Amniotic stem cell (primary cell): ENCODE measurements at regions not wholly inside any gene's neighbourhood (a gene's known extent, or its start where the extent isn't known, plus 50 kb on each side); places are given as distances from the start of the nearest gene placed in this dataset.
"Not testable (repeated sequence)": the region's sequence is repeated elsewhere in the genome, so short reads cannot be mapped to it uniquely, and the experiment has no call there.

ENCODE experiments used
- DNase-seq: peaks from one replicate; lab custom pipeline; 2025; lab: John Stamatoyannopoulos, UW

DNA sequence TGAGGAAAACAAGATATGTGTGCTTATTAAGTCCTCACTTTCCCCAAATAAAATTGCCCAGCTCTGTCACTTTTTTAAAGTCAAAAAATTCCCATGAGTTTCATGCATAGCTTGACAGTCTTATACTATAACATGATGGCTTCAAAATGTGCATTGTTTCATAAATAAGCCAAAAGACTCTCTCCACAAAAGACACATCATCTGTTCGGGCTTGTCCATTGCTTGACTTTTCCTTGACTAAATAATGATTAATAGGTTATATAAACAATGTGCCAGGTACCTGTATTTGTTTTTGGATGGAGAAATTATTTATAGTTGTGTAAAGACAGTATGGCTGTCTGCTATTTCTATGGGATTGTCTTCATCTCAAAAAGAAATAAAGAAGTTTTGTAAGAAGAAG is 329.2 kb upstream of the KLF3 start:
- no peak for DNase-seq

DNA sequence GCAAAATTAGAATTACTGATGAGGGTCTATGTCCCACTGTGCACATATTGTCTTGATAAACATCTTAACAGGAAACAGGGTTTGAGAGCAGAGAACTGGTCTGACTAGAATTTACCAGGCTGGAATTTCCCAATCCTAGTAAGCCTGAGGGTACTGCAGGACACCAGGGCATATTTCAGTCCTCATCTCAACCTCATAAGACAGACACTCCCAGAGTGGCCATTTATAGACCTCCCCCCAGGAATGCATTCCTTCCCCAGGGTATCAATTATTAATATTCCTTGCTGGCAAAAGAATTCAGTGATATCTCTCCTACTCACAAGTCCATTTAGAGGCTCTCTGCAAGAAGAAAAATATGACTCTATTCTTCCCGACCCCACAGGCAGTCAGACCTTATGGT is 325.1 kb upstream of the KLF3 start:
- not testable (repeated sequence) for DNase-seq

DNA sequence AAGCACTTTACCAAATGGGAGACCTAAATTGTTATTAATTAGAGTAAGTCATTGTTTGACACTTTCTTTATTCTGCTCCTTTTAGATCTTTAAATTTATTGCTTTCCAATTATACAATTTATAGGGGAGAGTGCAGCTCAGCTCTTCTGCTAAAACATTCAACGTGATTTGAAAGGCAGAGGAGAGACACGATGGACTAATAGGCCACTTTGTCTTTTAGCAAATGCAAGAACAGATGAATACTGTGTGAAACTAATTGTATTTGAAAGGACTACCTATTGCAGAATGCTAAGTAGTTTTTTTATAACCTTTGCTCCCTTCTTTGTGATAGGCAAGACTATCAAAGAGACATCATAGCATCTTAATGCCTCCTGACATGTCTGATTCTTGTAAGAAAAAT is 320.4 kb upstream of the KLF3 start:
- no peak for DNase-seq

DNA sequence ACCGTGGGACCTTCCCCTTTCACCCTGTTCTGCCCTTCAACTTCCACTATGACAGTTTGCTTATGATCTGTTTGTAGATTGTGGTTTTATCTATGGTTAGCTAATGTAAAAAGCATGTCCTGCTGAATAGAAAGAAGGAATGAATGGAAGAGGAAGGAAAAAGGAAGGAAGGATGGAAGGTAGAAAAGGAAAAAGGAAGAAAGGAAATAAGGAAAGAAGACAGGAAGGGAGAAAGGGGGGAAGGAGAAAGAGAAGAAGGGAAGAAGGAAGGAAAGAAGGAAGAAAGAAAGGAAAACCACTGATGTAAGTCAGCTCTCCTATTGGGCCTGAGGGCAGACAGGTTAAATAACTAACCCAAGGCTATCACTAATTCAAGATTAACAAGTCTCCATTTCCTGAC is 319.1 kb upstream of the KLF3 start:
- DNase-seq: no peak

DNA sequence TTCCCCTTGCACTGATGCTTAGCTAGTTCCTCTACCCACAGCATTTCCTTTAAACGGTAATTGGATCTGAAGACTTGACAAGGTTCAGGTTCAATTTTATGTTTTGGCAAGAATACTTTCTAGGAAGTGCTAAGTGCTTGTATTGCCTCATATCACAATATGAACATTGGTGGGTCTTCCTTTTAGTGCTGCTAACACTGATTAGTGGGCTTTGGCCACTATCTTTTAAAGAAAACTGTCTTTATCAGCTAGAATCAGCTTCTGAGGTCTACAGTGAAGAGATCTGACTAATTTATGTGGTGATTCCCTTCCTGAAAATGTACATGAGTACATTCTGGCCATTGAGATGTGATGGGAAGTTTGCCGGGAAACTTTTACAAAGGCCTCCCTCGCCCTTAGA is 316.7 kb upstream of the KLF3 start:
- no peak for DNase-seq

DNA sequence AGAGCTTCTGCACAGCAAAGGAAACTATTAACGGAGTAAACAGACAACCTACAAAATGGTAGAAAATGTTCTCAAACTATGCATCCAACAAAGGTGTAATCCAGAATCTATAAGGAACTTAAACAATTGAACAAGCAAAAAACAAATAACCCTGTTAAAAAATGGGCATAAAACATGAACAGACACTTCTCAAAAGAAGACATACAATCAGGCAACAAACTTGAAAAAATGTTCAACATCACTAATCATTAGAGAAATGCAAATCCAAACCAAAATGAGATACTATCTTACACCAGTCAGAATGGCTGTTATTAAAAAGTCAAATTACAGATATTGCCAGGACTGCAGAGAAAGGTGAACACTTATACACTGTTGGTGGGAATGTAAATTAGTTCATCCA is 309.6 kb upstream of the KLF3 start:
- no peak for DNase-seq

DNA sequence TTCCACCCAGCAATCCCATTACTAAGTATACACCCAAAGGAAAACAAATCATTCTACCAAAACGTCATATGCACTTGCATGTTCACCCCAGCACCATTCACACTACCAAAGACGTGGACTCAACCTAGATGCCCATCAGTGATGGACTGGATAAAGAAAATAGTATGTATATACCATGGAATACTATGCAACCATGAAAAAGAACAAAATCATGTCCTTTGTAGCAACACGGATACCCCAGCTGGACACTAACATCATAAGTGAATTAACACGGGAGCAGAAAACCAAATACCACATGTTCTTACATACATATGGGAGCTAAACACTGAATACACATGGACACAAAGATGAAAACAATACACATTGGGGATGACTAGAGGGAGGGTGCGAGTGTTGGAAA is 309.1 kb upstream of the KLF3 start:
- no peak for DNase-seq

DNA sequence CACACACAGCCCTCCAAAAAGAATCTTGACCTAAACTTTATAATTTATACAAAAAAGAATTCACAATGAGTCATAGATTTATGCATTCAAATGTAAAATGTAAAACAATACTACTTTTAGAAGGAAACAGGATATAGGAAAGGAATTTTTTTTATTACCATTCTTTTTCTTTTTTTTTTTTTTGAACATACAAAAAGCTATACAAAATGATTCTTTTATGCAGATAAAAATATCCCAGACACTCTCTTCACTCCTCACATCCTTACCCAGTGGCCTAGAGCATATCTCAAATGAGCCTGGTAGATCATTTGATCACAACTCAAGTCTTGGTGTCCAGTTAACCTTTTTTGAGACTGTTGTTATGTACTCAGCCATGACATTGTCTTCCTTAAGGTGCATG is 307.3 kb upstream of the KLF3 start:
- no peak for DNase-seq

DNA sequence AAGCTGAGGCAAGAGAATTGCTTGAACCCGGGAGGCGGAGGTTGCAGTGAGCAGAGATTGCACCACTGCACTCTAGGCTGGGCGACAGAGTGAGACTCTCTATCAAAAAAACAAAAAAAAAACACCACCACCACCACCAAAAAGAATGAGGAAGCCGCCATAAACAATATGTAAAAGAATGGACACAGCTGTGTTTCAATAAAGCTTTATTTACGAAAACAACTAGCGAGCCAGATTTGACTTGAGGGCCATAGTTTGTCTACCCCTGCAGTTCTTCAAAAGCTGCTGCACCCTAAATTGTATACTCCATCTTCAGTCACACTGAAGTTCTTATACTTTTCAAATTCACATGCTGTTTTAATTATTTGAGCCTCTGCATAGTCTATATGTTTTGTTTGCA is 306.5 kb upstream of the KLF3 start:
- DNase-seq: no peak

DNA sequence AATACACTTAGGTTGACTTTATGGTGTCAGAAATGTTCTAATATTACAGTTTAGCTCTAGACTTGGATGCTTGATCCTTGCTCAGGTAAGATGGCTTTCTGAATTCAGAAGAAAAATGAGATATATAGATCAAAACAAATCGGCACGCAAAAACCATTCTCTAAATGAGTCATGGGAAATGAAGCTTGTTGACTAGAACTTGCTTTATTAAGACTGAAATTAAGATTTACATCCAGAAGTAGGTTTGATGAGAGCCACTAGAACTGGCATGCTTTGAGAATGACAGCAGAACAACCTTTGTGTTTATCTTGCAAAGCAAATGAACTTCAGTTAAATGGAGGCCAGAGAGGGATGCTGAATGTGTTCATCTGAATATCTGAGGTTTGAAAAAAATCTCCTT is 304.9 kb upstream of the KLF3 start:
- DNase-seq: no peak

DNA sequence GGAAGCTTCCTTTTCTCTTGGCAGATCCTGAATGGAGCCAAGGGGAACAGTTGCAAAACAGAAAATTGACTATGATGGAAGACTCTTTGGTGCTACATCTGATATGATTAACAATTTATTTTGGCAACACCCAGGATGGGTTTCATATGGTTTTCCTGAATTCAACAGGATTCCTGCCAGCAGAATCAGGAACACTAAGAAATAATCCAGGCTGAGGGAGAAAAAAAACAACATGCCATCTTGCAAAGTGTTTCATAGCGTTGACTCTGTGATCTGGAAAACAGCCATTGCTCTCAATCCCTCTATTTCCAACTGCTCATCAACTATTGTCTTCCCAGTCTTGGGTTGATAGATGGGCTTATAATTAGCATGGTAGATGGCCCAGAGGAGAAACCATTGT is 303.8 kb upstream of the KLF3 start:
- no peak for DNase-seq

DNA sequence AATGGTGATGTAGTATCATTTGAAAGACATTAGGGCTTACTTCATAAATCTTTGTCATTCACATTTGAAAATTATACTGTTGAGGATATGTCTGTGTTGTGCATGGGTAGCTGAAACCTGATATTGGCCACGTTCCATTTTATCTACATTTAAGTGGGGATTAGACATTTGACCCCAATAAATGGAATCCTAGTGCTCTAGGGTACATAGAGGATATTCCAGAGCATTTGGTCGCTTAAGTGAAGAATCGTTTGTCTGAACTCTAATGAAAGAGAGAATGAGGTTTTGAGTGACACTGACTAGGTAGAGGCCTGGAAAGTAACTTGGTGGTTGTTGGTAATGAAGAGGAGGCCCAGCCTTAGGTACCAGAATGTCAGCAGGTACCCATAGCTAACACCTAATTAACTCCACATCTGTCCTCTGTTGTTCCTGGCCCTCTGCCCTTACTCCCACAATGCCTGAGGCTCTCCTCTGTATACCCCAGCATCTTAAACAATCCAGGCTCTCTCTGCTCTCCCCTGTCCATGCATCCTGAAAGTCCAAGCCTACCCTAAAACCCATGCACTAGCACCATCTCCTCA is 299.5 kb upstream of the KLF3 start:
- no peak for DNase-seq

DNA sequence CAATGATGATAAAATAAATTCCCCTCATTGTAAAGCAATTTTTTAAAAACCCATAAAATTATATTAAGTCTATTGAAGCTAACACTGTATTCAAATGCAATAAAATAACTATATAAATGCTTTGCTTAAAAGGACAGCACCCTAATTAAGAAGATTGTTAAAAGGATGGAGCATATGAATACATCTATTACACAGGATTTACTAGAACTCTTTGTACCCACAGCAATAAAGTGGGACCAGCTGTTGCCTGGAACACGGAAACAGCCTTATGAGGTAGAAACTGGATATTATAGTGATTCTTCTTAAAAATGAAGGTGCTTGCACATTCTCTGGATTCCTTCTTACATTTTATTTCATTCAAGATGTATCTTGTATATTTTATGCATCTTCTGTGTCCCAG is 298.7 kb upstream of the KLF3 start:
- no peak for DNase-seq

DNA sequence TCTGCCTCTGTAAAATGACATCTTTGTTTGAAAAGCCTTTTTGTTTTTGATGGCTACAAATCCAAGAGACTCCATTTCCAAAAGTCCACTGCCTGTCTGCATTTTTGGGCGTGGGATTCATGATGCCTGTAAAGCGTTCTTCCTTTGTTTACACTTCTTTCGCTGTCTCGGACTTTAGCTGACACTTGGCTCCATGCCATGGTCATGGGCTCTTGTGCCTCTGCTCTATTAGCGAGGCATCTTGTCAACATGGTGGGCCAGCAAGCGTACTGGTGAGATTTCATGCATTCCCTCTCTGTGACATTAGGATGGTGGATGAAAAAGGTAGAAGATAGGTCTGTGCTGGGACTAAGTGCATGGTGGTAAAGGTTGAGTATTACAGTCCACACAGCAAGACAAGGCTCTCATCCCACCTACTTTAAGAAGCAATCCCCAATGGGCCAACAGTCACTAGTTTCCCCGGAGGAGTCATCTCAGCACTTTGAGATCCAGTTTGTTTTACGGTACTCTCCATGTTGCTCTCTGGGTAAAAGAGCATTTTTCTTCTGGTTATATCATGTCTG is 298.2 kb upstream of the KLF3 start:
- no peak for DNase-seq

DNA sequence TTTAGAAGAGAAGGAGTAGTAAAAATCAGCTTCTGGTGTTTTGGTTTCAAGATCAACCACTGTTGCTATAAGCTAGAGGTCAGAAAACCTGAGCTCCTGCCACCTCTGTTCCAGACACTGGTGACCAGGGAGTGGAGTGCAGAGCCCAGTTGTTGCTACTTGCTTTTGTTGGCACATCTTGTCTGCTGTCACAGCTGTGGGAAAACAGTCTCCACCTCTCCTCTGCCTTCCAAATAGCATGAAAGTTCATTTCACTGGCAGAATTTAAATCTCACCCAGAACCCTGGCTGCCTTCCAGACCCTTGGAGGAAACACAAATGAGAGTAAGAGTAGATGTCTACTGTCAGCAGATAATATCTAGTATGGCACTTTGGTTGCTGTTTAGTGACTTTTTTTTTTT is 297.5 kb upstream of the KLF3 start:
- no peak for DNase-seq

DNA sequence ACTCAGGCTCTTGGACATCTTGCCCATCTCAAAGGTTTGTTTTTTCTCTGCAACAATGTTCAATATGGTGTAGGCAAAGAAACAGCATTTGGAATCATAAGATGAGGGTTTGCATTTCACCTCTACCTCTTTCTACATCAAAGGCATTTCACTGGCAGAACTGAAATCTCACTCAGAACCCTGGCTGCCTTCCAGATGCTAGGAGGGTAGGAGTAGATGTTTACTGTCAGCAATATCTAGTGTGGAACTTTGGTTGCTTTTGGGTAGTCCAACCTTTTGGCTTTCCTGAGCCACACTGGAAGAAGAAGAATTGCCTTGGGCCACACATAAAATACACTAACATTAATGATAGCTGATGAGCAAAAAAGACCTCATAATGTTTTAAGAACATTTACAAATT is 297.0 kb upstream of the KLF3 start:
- DNase-seq: no peak

DNA sequence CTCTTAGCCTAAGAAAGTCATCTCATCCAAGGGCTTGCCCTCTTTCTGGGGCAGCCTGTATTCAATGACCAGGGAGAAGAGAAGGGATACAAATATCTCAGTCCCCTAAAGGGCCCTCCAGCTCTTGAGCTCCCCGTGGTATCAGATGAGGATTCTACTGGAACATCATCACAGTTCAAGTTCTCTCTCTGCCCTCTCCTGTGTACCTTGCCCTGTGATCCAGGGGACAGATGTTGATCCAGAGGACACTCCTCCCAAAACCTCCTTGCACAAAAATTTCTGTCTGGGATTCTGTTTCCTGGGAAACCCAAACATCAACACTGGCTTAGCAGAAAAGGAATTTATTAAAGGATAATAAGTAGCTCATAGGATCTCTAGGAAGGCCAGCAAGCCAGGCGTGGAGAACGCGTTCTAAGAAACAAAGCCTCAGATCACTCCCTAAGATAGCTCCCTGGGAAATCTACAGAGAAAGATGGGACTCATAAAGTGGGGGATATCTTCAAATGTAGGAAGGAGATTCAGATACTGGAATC is 296.3 kb upstream of the KLF3 start:
- DNase-seq: no peak

DNA sequence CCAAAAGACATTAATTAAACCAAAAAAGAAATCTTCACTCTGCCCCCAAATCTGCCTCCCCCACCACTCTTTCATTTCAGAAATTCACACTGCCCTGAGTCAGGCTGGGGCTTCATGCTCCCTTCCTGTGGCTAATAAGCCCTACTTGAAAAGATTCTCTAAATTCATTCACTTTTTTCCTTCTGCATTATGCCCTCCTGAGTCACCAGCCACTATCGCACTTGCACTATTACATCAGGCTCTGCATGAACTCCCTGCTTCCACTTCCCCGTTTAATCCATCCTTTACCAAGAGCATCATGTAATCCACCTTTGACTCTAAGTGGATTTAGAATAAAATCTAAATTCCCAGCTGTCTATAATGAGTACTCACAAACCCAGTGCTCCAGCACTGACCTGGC is 295.4 kb upstream of the KLF3 start:
- DNase-seq: peak; percentile 40

DNA sequence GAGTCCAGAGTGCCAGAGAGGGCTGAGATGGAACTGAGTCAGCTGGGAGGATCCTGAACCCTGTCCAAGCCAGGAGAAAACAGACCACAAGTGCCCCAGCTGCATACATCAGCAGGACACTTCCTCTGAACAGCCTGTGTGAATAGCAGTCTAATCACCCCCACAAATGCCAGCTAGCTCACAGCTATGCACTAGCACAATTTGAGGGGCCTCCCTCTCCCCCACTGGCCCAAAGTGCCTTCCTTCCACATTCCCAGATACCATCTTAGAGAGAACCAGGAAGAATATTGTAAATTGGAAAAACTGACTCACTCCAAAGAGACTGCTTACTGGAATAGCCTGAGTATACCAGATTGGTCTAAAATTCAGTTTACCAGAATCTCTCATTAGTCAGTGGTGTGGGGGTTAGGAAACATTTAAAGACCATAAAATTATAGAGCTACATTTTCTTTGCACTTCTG is 292.6 kb upstream of the KLF3 start:
- peak; percentile 74 for DNase-seq

DNA sequence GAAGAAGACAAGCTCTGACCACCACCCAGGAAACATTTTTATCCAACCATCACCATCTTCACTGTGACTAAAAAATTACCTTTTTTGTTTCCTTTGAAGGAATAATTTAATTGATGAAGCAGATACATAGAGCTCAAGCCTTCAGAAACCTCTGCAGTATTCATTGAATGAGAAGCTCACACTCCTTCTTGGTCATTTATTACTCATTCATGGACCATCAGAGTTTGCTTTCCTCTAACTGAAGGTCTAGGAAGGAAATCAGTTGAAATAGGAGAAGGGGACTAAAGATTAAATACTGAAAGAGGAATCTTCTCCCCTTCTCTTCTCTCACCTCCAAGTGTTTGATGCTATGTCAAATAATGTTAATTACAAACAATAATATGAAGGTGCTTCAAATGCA is 290.6 kb upstream of the KLF3 start:
- no peak for DNase-seq

DNA sequence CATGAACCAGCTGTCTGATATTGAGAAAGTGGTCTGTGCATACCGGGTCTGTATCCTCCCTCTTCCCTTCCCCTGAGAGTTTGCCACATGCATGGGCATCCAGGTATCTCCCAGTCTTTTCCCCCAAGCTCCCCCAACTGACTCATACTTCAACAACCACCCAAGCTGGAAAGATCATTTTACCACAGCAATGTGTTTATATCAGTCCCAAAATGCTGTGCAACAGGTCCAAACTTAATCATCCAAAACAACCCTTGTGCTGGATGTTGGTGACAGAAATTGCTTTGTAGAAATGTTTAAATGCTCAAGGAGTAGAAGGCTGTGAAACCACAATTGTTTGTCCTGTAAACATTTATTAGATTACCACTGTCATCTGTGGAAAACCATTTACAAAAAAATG is 286.8 kb upstream of the KLF3 start:
- DNase-seq: no peak

DNA sequence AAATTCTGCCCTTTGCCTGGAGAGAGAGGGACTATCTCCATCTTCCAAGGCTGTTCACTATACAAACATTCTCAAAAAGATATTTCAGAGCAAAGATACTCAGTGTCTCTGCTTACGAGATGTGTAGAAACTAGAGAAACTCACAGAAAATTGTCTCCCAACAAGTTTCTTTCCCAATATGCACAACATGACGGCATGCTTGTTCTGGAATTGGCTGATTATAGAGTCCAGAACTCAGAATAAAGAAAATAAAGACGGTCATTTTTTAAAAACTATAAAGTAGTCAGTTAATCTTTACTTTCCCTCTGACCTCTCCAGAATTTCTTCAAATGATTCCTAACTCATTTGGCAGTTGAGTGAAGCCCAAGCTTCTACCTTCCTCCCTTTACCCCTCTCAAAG is 285.5 kb upstream of the KLF3 start:
- DNase-seq: no peak

DNA sequence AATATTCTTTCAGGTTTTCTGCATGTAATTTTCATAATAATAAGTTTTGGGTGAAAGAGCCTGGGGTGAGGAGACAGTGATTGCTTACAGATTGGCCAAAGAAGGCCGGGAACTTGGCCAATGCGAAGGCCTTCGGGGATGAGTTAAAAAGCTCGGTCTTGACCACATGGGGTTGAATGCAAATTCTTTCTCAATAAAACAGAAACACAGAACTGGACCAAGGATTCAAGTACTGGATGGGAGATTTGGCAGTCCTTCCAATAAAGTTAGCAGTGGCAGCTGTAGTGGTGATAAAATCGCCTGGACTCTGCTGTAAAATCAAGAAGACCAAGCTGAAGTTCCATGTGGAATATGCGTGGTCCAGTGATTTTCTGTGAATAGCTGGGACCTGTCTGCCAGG is 282.2 kb upstream of the KLF3 start:
- DNase-seq: no peak

DNA sequence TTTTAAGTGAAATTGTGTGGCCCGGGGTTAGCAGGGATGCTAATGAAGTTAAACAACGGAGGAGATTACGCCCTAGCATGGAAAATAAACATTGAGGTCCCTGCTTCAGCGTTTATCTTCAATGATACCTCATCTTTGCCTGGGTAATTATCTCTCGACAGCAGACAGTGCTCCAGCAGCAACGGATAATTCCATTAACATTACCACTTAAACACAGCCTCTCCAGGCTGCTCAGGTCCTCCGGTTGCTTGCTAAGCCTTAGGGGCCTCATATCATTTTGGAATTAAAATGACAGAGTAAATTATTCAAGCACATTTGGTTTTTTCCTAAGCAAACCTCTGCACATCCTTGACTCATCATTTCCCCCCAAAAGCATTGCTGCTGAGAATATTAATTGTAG is 281.5 kb upstream of the KLF3 start:
- DNase-seq: no peak
